Esophagus muscularis mucosa (tissue), 3 donors: ENCODE measurements at regions not wholly inside any gene's neighbourhood (a gene's known extent, or its start where the extent isn't known, plus 50 kb on each side); places are given as distances from the start of the nearest gene placed in this dataset.
"Not testable (repeated sequence)": the region's sequence is repeated elsewhere in the genome, so short reads cannot be mapped to it uniquely, and the experiment has no call there.

ENCODE experiments used
- CTCF ChIP-seq, 3 experiments: fragments of 200-600 bp in 2 of 3; fragments of 450-650 bp in 1 of 3; sonication (generic) in 2 of 3; IDR thresholded peaks; one replicate each; pipeline ENCODE4 v1.5.1; 2017 to 2019; ENCODE audit warnings: antibody characterized with exemption in 3 of 3, mild to moderate bottlenecking in 2 of 3, moderate library complexity in 1 of 3
- POLR2AphosphoS5 ChIP-seq, 2 donors: sonication (generic); formaldehyde crosslinking; IDR thresholded peaks; one replicate each; pipeline ENCODE4 v1.6.1; 2017; ENCODE audit warnings: antibody characterized with exemption in 2 of 2

- TF ChIP-seq POLR2AphosphoS5, CTCF (IDR thresholded peaks at IDR 0.05): not testable (repeated sequence)
Measured at GRCh38 chr20:5452286-5452685, 135.5 kb upstream of the PROKR2 start.
